ENCODE measurements at regions not wholly inside any gene's neighbourhood (a gene's known extent, or its start where the extent isn't known, plus 50 kb on each side); places are given as distances from the start of the nearest gene placed in this dataset.
A peak's percentile ranks its signal among the peaks of the same experiment; 100 is the strongest.

DNA sequence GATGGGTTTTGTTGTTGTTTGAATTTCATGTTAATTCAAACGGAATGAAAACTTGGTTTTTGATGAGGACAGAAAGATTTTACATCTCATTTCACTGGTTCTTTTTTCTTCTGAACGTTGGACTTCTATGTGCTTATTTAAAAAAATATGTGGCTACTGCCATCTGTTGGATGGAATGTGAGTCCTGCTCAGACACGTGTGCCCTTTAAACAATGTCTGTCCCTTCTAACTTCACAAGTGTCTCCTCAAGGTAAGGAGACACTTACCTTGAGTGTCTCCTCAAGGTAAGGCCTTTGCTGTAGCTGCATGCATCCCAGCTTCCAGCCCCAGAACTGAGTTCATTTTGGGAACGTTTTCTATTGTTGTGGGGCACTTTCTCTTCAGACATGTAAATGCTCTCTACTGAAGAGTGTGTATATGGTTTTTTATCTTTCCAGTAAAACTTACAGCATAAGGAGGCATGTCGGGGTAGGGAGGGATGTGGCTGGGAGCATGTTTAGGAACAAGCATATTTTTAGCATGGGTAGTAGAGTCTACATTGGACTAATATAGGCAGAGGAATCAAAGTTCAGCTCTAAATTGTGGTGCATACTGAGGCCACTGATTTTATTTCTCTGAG lies 63.1 kb upstream of the UBE3A start (continued):
- TF ChIP-seq, protein P1, sequence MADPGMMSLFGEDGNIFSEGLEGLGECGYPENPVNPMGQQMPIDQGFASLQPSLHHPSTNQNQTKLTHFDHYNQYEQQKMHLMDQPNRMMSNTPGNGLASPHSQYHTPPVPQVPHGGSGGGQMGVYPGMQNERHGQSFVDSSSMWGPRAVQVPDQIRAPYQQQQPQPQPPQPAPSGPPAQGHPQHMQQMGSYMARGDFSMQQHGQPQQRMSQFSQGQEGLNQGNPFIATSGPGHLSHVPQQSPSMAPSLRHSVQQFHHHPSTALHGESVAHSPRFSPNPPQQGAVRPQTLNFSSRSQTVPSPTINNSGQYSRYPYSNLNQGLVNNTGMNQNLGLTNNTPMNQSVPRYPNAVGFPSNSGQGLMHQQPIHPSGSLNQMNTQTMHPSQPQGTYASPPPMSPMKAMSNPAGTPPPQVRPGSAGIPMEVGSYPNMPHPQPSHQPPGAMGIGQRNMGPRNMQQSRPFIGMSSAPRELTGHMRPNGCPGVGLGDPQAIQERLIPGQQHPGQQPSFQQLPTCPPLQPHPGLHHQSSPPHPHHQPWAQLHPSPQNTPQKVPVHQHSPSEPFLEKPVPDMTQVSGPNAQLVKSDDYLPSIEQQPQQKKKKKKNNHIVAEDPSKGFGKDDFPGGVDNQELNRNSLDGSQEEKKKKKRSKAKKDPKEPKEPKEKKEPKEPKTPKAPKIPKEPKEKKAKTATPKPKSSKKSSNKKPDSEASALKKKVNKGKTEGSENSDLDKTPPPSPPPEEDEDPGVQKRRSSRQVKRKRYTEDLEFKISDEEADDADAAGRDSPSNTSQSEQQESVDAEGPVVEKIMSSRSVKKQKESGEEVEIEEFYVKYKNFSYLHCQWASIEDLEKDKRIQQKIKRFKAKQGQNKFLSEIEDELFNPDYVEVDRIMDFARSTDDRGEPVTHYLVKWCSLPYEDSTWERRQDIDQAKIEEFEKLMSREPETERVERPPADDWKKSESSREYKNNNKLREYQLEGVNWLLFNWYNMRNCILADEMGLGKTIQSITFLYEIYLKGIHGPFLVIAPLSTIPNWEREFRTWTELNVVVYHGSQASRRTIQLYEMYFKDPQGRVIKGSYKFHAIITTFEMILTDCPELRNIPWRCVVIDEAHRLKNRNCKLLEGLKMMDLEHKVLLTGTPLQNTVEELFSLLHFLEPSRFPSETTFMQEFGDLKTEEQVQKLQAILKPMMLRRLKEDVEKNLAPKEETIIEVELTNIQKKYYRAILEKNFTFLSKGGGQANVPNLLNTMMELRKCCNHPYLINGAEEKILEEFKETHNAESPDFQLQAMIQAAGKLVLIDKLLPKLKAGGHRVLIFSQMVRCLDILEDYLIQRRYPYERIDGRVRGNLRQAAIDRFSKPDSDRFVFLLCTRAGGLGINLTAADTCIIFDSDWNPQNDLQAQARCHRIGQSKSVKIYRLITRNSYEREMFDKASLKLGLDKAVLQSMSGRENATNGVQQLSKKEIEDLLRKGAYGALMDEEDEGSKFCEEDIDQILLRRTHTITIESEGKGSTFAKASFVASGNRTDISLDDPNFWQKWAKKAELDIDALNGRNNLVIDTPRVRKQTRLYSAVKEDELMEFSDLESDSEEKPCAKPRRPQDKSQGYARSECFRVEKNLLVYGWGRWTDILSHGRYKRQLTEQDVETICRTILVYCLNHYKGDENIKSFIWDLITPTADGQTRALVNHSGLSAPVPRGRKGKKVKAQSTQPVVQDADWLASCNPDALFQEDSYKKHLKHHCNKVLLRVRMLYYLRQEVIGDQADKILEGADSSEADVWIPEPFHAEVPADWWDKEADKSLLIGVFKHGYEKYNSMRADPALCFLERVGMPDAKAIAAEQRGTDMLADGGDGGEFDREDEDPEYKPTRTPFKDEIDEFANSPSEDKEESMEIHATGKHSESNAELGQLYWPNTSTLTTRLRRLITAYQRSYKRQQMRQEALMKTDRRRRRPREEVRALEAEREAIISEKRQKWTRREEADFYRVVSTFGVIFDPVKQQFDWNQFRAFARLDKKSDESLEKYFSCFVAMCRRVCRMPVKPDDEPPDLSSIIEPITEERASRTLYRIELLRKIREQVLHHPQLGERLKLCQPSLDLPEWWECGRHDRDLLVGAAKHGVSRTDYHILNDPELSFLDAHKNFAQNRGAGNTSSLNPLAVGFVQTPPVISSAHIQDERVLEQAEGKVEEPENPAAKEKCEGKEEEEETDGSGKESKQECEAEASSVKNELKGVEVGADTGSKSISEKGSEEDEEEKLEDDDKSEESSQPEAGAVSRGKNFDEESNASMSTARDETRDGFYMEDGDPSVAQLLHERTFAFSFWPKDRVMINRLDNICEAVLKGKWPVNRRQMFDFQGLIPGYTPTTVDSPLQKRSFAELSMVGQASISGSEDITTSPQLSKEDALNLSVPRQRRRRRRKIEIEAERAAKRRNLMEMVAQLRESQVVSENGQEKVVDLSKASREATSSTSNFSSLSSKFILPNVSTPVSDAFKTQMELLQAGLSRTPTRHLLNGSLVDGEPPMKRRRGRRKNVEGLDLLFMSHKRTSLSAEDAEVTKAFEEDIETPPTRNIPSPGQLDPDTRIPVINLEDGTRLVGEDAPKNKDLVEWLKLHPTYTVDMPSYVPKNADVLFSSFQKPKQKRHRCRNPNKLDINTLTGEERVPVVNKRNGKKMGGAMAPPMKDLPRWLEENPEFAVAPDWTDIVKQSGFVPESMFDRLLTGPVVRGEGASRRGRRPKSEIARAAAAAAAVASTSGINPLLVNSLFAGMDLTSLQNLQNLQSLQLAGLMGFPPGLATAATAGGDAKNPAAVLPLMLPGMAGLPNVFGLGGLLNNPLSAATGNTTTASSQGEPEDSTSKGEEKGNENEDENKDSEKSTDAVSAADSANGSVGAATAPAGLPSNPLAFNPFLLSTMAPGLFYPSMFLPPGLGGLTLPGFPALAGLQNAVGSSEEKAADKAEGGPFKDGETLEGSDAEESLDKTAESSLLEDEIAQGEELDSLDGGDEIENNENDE (IDR thresholded peaks at IDR 0.05; ENCODE audit: insufficient replicate concordance, low read length) = no peak
- TF ChIP-seq CTBP2 (IDR thresholded peaks at IDR 0.05; ENCODE audit: borderline replicate concordance, insufficient read depth, insufficient read length, low read length) (no peak), TEAD4 (IDR thresholded peaks at IDR 0.05; ENCODE audit: low read depth, low read length) (peak; percentile 98), JUND (IDR thresholded peaks at IDR 0.05; ENCODE audit: low read length) (no peak), CREB1 (IDR thresholded peaks at IDR 0.05) (no peak), SIX5 (IDR thresholded peaks at IDR 0.05; ENCODE audit: low read depth, low read length) (no peak), POLR2AphosphoS5 (IDR thresholded peaks at IDR 0.05; ENCODE audit: low read depth, low read length) (no peak), ASH2L (IDR thresholded peaks at IDR 0.05; ENCODE audit: low read length) (no peak)
- TF ChIP-seq, protein P2, sequence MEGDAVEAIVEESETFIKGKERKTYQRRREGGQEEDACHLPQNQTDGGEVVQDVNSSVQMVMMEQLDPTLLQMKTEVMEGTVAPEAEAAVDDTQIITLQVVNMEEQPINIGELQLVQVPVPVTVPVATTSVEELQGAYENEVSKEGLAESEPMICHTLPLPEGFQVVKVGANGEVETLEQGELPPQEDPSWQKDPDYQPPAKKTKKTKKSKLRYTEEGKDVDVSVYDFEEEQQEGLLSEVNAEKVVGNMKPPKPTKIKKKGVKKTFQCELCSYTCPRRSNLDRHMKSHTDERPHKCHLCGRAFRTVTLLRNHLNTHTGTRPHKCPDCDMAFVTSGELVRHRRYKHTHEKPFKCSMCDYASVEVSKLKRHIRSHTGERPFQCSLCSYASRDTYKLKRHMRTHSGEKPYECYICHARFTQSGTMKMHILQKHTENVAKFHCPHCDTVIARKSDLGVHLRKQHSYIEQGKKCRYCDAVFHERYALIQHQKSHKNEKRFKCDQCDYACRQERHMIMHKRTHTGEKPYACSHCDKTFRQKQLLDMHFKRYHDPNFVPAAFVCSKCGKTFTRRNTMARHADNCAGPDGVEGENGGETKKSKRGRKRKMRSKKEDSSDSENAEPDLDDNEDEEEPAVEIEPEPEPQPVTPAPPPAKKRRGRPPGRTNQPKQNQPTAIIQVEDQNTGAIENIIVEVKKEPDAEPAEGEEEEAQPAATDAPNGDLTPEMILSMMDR (IDR thresholded peaks at IDR 0.05; ENCODE audit: control extremely low read depth in 1 of 3, insufficient read depth in 1 of 3, low read depth in 1 of 3, low read length in 3 of 3) = peak in 2 of 3 experiments; percentile 25 to 69; a peak in 2 of 4 replicates
